H9 (cell line): ENCODE measurements at regions not wholly inside any gene's neighbourhood (a gene's known extent, or its start where the extent isn't known, plus 50 kb on each side); places are given as distances from the start of the nearest gene placed in this dataset.

Experiments used
- DNase-seq: peaks from one replicate; pipeline ENCODE4 v3.0.0-alpha.2; 2017
- H2AFZ ChIP-seq: one replicate; pipeline ENCODE4 v1.6.1; 2013; ENCODE audit warnings: mild to moderate bottlenecking, low read length, control low read depth, moderate library complexity
- H2AK5ac ChIP-seq: 2 replicates; pipeline ENCODE4 v1.6.1; 2013; ENCODE audit warnings: low read length, control low read depth, mixed read lengths; ENCODE audit not compliant: insufficient read length
- H2BK120ac ChIP-seq: one replicate; pipeline ENCODE4 v1.6.1; 2013; ENCODE audit warnings: low read depth, mild to moderate bottlenecking, low read length, control low read depth, inconsistent platforms; ENCODE audit not compliant: poor library complexity, severe bottlenecking
- H2BK12ac ChIP-seq: 2 replicates; pipeline ENCODE4 v1.6.1; 2013; ENCODE audit warnings: low read length, control low read depth, mixed read lengths, low read depth; ENCODE audit not compliant: insufficient read length
- H2BK15ac ChIP-seq: 2 replicates; pipeline ENCODE4 v1.6.1; 2013; ENCODE audit warnings: low read depth, low read length, control low read depth
- H2BK20ac ChIP-seq: one replicate; pipeline ENCODE4 v1.6.1; 2013; ENCODE audit warnings: low read depth, mild to moderate bottlenecking, low read length, control low read depth, inconsistent platforms; ENCODE audit not compliant: poor library complexity, severe bottlenecking
- H2BK5ac ChIP-seq: 2 replicates; pipeline ENCODE4 v1.6.1; 2013; ENCODE audit warnings: low read length, control low read depth, mixed read lengths; ENCODE audit not compliant: insufficient read length
- H3K14ac ChIP-seq: 2 replicates; pipeline ENCODE4 v1.6.1; 2013; ENCODE audit warnings: low read length, control low read depth; ENCODE audit not compliant: insufficient read depth
- H3K18ac ChIP-seq: 2 replicates; pipeline ENCODE4 v1.6.1; 2013; ENCODE audit warnings: low read depth, mild to moderate bottlenecking, mixed read lengths, low read length, control low read depth; ENCODE audit not compliant: insufficient read length
- H3K23ac ChIP-seq: 2 replicates; pipeline ENCODE4 v1.6.1; 2013; ENCODE audit warnings: low read length, control low read depth, mixed read lengths, low read depth; ENCODE audit not compliant: insufficient read length
- H3K23me2 ChIP-seq: 2 replicates; pipeline ENCODE4 v1.6.1; 2013; ENCODE audit warnings: low read depth, mild to moderate bottlenecking, mixed read lengths, low read length, control low read depth; ENCODE audit not compliant: insufficient read length, poor library complexity, severe bottlenecking
- H3K27ac ChIP-seq: 2 replicates; pipeline ENCODE4 v1.5.1; 2013; ENCODE audit warnings: low read length, control low read depth, mixed read lengths, low read depth; ENCODE audit not compliant: insufficient read length
- H3K27me3 ChIP-seq: 2 replicates; pipeline ENCODE4 v1.6.1; 2013; ENCODE audit warnings: low read length, control low read depth, inconsistent platforms; ENCODE audit not compliant: insufficient read depth
- H3K4ac ChIP-seq: 2 replicates; pipeline ENCODE4 v1.6.1; 2013; ENCODE audit warnings: low read depth, mild to moderate bottlenecking, control low read depth, inconsistent platforms, low read length, moderate library complexity
- H3K4me1 ChIP-seq: 2 replicates; pipeline ENCODE4 v1.6.1; 2013; ENCODE audit warnings: low read length, control low read depth, inconsistent platforms; ENCODE audit not compliant: insufficient read depth
- H3K4me2 ChIP-seq: 2 replicates; pipeline ENCODE4 v1.6.1; 2013; ENCODE audit warnings: low read length, control low read depth, mixed read lengths; ENCODE audit not compliant: insufficient read length, insufficient read depth
- H3K56ac ChIP-seq: 2 replicates; pipeline ENCODE4 v1.6.1; 2013; ENCODE audit warnings: low read depth, mild to moderate bottlenecking, mixed read lengths, low read length, control low read depth; ENCODE audit not compliant: insufficient read length
- H3K79me1 ChIP-seq: 2 replicates; pipeline ENCODE4 v1.6.1; 2013; ENCODE audit warnings: low read depth, mild to moderate bottlenecking, moderate library complexity, low read length, control low read depth, inconsistent platforms; ENCODE audit not compliant: insufficient read depth, poor library complexity, severe bottlenecking
- H3K79me2 ChIP-seq: 2 replicates; pipeline ENCODE4 v1.6.1; 2013; ENCODE audit warnings: low read length, control low read depth, inconsistent platforms; ENCODE audit not compliant: insufficient read depth
- H3K9ac ChIP-seq: 2 replicates; pipeline ENCODE4 v1.6.1; 2013; ENCODE audit warnings: low read length, control low read depth, mixed read lengths; ENCODE audit not compliant: insufficient read length; ENCODE audit errors: extremely low read depth
- H3K9me3 ChIP-seq: one replicate; pipeline ENCODE4 v1.6.1; 2013; ENCODE audit warnings: low read depth, low read length, inconsistent platforms; ENCODE audit not compliant: control insufficient read depth
- H3T11ph ChIP-seq: one replicate; pipeline ENCODE4 v1.6.1; 2013; ENCODE audit warnings: mild to moderate bottlenecking, low read length, control low read depth, inconsistent platforms
- H4K20me1 ChIP-seq: one replicate; pipeline ENCODE4 v1.6.1; 2013; ENCODE audit not compliant: control insufficient read depth, insufficient read length, insufficient read depth
- H4K5ac ChIP-seq: 2 replicates; pipeline ENCODE4 v1.6.1; 2013; ENCODE audit warnings: low read depth, mild to moderate bottlenecking, mixed read lengths, low read length, control low read depth; ENCODE audit not compliant: insufficient read length
- H4K8ac ChIP-seq: replicated peaks from 2 replicates; pipeline ENCODE4 v1.6.1; 2013; ENCODE audit warnings: low read length, control low read depth, mixed read lengths, low read depth; ENCODE audit not compliant: insufficient read length
- H4K91ac ChIP-seq: 2 replicates; pipeline ENCODE4 v1.6.1; 2013; ENCODE audit warnings: low read depth, mild to moderate bottlenecking, moderate library complexity, mixed read lengths, low read length, control low read depth; ENCODE audit not compliant: insufficient read length
- H3K27ac Mint-ChIP-seq, 3 experiments: 2 replicates in 2 of 3; 3 replicates in 1 of 3; pipeline ENCODE4 v1.8.0; 2020 to 2021; ENCODE audit warnings: mixed read lengths in 3 of 3, mild to moderate bottlenecking in 1 of 3, moderate library complexity in 1 of 3
- H3K27me3 Mint-ChIP-seq: 2 replicates; pipeline ENCODE4 v1.8.0; 2021; ENCODE audit warnings: low read depth, mild to moderate bottlenecking, moderate library complexity, mixed read lengths
- H3K36me3 Mint-ChIP-seq, 3 experiments: 2 replicates in 2 of 3; 3 replicates in 1 of 3; pipeline ENCODE4 v1.8.0; 2020 to 2021; ENCODE audit warnings: low read depth in 3 of 3, mixed read lengths in 3 of 3; ENCODE audit not compliant: insufficient read depth in 1 of 3
- H3K4me1 Mint-ChIP-seq, 2 experiments: 2 replicates each; pipeline ENCODE4 v1.8.0; 2020; ENCODE audit warnings: mixed read lengths in 2 of 2
- H3K4me3 Mint-ChIP-seq, 2 experiments: 2 replicates in 1 of 2; 3 replicates in 1 of 2; pipeline ENCODE4 v1.8.0; 2020 to 2021; ENCODE audit warnings: mild to moderate bottlenecking in 2 of 2, mixed read lengths in 2 of 2, moderate library complexity in 1 of 2
- H3K9me3 Mint-ChIP-seq, 2 experiments: 2 replicates in 1 of 2; 3 replicates in 1 of 2; pipeline ENCODE4 v1.8.0; 2020; ENCODE audit warnings: mild to moderate bottlenecking in 2 of 2, mixed read lengths in 2 of 2, moderate library complexity in 1 of 2
- WGBS: extraction: QIAGEN DNeasy Blood & Tissue Kit; methylation state at CpG from one replicate; pipeline ENCODE4 v1.1.7; 2013; ENCODE audit warnings: missing lambda C conversion rate, low lambda C conversion rate, mixed read lengths; ENCODE audit not compliant: insufficient read length; ENCODE audit errors: extremely low coverage; 5-methylcytosine and 5-hydroxymethylcytosine counted together
- TF ChIP-seq, protein P1 (sequence below): fragments of 200-600 bp; sonication (generic); conservative IDR thresholded peaks from 3 replicates; pipeline ENCODE4 v1.8.0; 2021; ENCODE audit warnings: antibody characterized with exemption, mild to moderate bottlenecking

DNA sequence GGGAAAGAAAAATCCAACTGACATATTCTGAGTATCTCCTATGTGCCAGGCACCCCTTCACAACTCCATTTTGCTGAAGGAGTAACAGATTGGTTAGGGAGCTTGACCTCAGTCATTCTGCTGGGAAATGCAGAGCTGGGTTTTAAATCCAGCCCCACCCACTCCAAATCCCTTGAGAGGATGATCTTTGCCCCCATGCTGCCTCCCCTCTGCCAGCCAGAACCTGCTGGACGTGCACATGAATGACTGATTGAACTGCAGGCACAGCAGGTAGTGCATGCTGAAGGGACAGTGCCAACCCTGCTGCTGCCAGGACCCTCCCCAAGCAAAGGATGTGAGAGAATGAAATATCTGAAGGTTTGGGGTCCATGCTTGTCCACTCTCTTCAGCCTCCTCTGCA, 340.9 kb downstream of the BUD13 start:
- Mint-ChIP-seq H3K27ac (peak overlapping the region in 1 of 3 experiments; percentile 48; a peak in 2 of 7 replicates), H3K36me3 (peaks cover 0 to 8% (median 5%) of the 10 kb centered on the region in 3 experiments; a peak in 5 of 7 replicates), H3K27me3 (peaks cover 2% of the 10 kb centered on the region; the same call in 1 of the 2 replicates), H3K4me3 (no peak overlapping the region), H3K4me1 (peaks cover 32 to 36% of the 10 kb centered on the region in 2 experiments), H3K9me3 (no peaks in the 10 kb centered on the region)
- no peak overlapping the region for H3K18ac ChIP-seq
- no peaks in the 10 kb centered on the region for H3K27me3 ChIP-seq
- no peaks in the 10 kb centered on the region for H3K23me2 ChIP-seq
- no peak overlapping the region for H3T11ph ChIP-seq
- no peak overlapping the region for H3K27ac ChIP-seq
- no peak overlapping the region for H3K4me2 ChIP-seq
- H3K56ac ChIP-seq: no peak overlapping the region
- no peaks in the 10 kb centered on the region for H3K9me3 ChIP-seq
- no peak overlapping the region for H4K91ac ChIP-seq
- no peak overlapping the region for H4K8ac ChIP-seq
- no peaks in the 10 kb centered on the region for H3K79me1 ChIP-seq
- H3K9ac ChIP-seq: no peak overlapping the region
- H3K4ac ChIP-seq: no peak overlapping the region
- no peak for DNase-seq
- TF ChIP-seq, protein P1, sequence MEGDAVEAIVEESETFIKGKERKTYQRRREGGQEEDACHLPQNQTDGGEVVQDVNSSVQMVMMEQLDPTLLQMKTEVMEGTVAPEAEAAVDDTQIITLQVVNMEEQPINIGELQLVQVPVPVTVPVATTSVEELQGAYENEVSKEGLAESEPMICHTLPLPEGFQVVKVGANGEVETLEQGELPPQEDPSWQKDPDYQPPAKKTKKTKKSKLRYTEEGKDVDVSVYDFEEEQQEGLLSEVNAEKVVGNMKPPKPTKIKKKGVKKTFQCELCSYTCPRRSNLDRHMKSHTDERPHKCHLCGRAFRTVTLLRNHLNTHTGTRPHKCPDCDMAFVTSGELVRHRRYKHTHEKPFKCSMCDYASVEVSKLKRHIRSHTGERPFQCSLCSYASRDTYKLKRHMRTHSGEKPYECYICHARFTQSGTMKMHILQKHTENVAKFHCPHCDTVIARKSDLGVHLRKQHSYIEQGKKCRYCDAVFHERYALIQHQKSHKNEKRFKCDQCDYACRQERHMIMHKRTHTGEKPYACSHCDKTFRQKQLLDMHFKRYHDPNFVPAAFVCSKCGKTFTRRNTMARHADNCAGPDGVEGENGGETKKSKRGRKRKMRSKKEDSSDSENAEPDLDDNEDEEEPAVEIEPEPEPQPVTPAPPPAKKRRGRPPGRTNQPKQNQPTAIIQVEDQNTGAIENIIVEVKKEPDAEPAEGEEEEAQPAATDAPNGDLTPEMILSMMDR: no peak
- no peak overlapping the region for H2BK5ac ChIP-seq
- no peak overlapping the region for H2BK120ac ChIP-seq
- H2BK20ac ChIP-seq: no peak overlapping the region
- WGBS: no CpG with 5 or more reads among the region's 1 CpG
- no peak overlapping the region for H4K5ac ChIP-seq
- no peak overlapping the region for H2AK5ac ChIP-seq
- H3K4me1 ChIP-seq: peaks cover 7% of the 10 kb centered on the region; the same call in 1 of the 2 replicates
- no peak overlapping the region for H3K23ac ChIP-seq
- no peaks in the 10 kb centered on the region for H4K20me1 ChIP-seq
- no peaks in the 10 kb centered on the region; the same call in 1 of the 2 replicates for H3K79me2 ChIP-seq
- H2BK15ac ChIP-seq: no peak overlapping the region
- no peak overlapping the region for H2BK12ac ChIP-seq
- no peak overlapping the region for H2AFZ ChIP-seq
- H3K14ac ChIP-seq: no peak overlapping the region; the same call in 1 of the 2 replicates
